ENCODE measurements at regions not wholly inside any gene's neighbourhood (a gene's known extent, or its start where the extent isn't known, plus 50 kb on each side); places are given as distances from the start of the nearest gene placed in this dataset.

- H3K27ac ChIP-seq, result no peak overlapping the region
- ChIA-PET POLR2A (ENCODE audit: low non-redundant PET) (no interaction called here), CTCF (interaction anchor here (0.7 to 0.9 kb wide), 2 partner anchors 10 to 49 kb away, joined by 3 read pairs; no protein-coding TSS in a partner anchor)
- TF ChIP-seq CTCF (conservative IDR thresholded peaks at IDR 0.05; ENCODE audit: low read depth), result no peak
- DNase-seq (ENCODE audit: low spot score), result no peak
Measured at GRCh38 chr7:50214771-50215170, 89.7 kb upstream of the IKZF1 start.

- CTCF ChIA-PET, result interaction anchor here (0.7 kb wide), 1 partner anchor 49 kb away, joined by 3 read pairs; no protein-coding TSS in a partner anchor
- DNase-seq (ENCODE audit: low spot score), result no peak
- POLR2A ChIA-PET (ENCODE audit: low non-redundant PET), result no interaction called here
- no peak overlapping the region for H3K27ac ChIP-seq
- no peak for TF ChIP-seq CTCF (conservative IDR thresholded peaks at IDR 0.05; ENCODE audit: low read depth)
Measured at GRCh38 chr7:50214126-50214670, 90.3 kb upstream of the IKZF1 start.

- H3K27ac ChIP-seq, result no peak overlapping the region
- TF ChIP-seq CTCF (conservative IDR thresholded peaks at IDR 0.05; ENCODE audit: low read depth), result no peak
- no peak for DNase-seq (ENCODE audit: low spot score)
- CTCF ChIA-PET, result no interaction called here
- POLR2A ChIA-PET (ENCODE audit: low non-redundant PET), result no interaction called here
Measured at GRCh38 chr7:50213622-50214017, 90.9 kb upstream of the IKZF1 start.

GRCh38 chr7:50212666-50213621 is 91.6 kb upstream of the IKZF1 start:
- ChIA-PET CTCF (no interaction called here), POLR2A (ENCODE audit: low non-redundant PET) (no interaction called here)
- no peak for TF ChIP-seq CTCF (conservative IDR thresholded peaks at IDR 0.05; ENCODE audit: low read depth)
- no peak for DNase-seq (ENCODE audit: low spot score)
- no peak overlapping the region for H3K27ac ChIP-seq

- no peak for TF ChIP-seq CTCF (conservative IDR thresholded peaks at IDR 0.05; ENCODE audit: low read depth)
- DNase-seq (ENCODE audit: low spot score), result no peak
- no peak overlapping the region for H3K27ac ChIP-seq
- ChIA-PET POLR2A (ENCODE audit: low non-redundant PET) (no interaction called here), CTCF (interaction anchor here (0.6 kb wide), 1 partner anchor 1244 kb away, joined by 3 read pairs; no protein-coding TSS in a partner anchor)
Measured at GRCh38 chr7:50212016-50212325, 92.5 kb upstream of the IKZF1 start.

- H3K27ac ChIP-seq, result no peak overlapping the region
- POLR2A ChIA-PET (ENCODE audit: low non-redundant PET), result no interaction called here
- DNase-seq (ENCODE audit: low spot score), result no peak
- no peak for TF ChIP-seq CTCF (conservative IDR thresholded peaks at IDR 0.05; ENCODE audit: low read depth)
- CTCF ChIA-PET, result interaction anchor here (0.6 to 0.7 kb wide), 3 partner anchors 10 to 1244 kb away, joined by 3 to 4 read pairs (median 3); no protein-coding TSS in a partner anchor
Measured at GRCh38 chr7:50211130-50212015, 93.1 kb upstream of the IKZF1 start.

Data from RWPE1 (cell line).